Lung (tissue), 11 donors: ENCODE measurements at regions not wholly inside any gene's neighbourhood (a gene's known extent, or its start where the extent isn't known, plus 50 kb on each side); places are given as distances from the start of the nearest gene placed in this dataset.

ENCODE experiments used
- ATAC-seq: fragments of 200-7000 bp; cut with Tn5 transposase; one replicate; pipeline ENCODE4 v1.9.1; 2020; ENCODE audit warnings: moderate number of reproducible peaks; ENCODE audit not compliant: insufficient read depth, low FRiP score
- DNase-seq, 3 donors: peaks; one replicate each; pipeline ENCODE4 v3.0.0-alpha.2; 2013 to 2017
- H3K27ac ChIP-seq, 2 donors: one replicate each; pipeline ENCODE4 v1.5.1; 2013; ENCODE audit warnings: mild to moderate bottlenecking in 2 of 2, moderate library complexity in 2 of 2, control low read depth in 1 of 2, inconsistent platforms in 1 of 2, low read depth in 1 of 2, low read length in 1 of 2
- H3K27me3 ChIP-seq, 3 donors: one replicate each; pipeline ENCODE4 v1.5.1; 2013; ENCODE audit warnings: low read length in 2 of 3; ENCODE audit not compliant: control insufficient read depth in 3 of 3, insufficient read depth in 3 of 3
- H3K36me3 ChIP-seq, 4 donors: one replicate each; pipeline ENCODE4 v1.5.1; 2013; ENCODE audit warnings: low read length in 4 of 4, mild to moderate bottlenecking in 1 of 4, moderate library complexity in 1 of 4; ENCODE audit not compliant: control insufficient read depth in 4 of 4, insufficient read depth in 4 of 4
- H3K4me1 ChIP-seq, 5 donors: one replicate each; pipeline ENCODE4 v1.5.1; 2013; ENCODE audit warnings: low read length in 5 of 5, mild to moderate bottlenecking in 2 of 5, moderate library complexity in 1 of 5; ENCODE audit not compliant: control insufficient read depth in 5 of 5, insufficient read depth in 5 of 5
- H3K4me3 ChIP-seq: one replicate; pipeline ENCODE4 v1.5.1; 2013; ENCODE audit warnings: mild to moderate bottlenecking, control low read depth, moderate library complexity
- H3K9ac ChIP-seq, 2 donors: one replicate each; pipeline ENCODE4 v1.5.1; 2013; ENCODE audit warnings: low read length in 2 of 2, control low read depth in 1 of 2; ENCODE audit not compliant: insufficient read depth in 1 of 2
- H3K9me3 ChIP-seq, 4 donors: one replicate each; pipeline ENCODE4 v1.5.1; 2013; ENCODE audit warnings: low read length in 3 of 4, mild to moderate bottlenecking in 1 of 4, moderate library complexity in 1 of 4; ENCODE audit not compliant: control insufficient read depth in 4 of 4, insufficient read depth in 3 of 4
- CTCF ChIP-seq: IDR thresholded peaks from 2 replicates; pipeline ENCODE4 v1.5.1; 2012; ENCODE audit warnings: mild to moderate bottlenecking; ENCODE audit errors: control extremely low read depth, extremely low read depth
- WGBS, 2 donors: extraction: QIAGEN DNeasy Blood & Tissue Kit; methylation state at CpG; one replicate each; pipeline ENCODE4 v1.1.7; 2013; 5-methylcytosine and 5-hydroxymethylcytosine counted together
- donor health status: control.
- donor health status: control.
- donor health status: Bipolar disorder and iron deficiency.
- donor health status: healthy.
- donor health status: DM: yes; HTN: yes; CAD: no.

DNA sequence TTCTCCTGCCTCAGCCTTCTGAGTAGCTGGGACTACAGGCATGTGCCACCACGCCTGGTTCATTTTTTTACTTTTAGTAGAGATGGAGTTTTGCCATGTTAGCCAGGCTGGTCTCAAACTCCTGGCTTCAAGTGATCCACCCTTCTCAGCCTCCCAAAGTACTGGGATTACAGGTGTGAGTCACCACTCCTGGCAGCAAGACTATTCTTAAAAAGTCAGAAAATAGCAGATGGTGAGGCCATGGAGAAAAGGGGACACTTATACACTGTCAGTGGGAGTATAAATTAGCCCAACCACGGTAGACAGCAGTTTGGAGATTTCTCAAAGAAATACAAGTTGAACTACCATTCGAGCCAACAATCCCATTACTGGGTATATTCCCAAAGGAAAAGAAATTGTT is 603.3 kb upstream of the TBL1XR1 start:
- TF ChIP-seq CTCF = no peak
- WGBS, 2 donors = 80 to 84% methylated on average over 3 of the region's 3 CpGs
- DNase-seq (no peak), ATAC-seq (no peak)
- no peak overlapping the region for H3K27ac ChIP-seq
- H3K9me3 ChIP-seq = no peaks in the 10 kb centered on the region
- no peak overlapping the region for H3K9ac ChIP-seq
- no peaks in the 10 kb centered on the region for H3K36me3 ChIP-seq
- no peaks in the 10 kb centered on the region for H3K27me3 ChIP-seq
- peaks cover 0 to 17% (median 3%) of the 10 kb centered on the region in 5 donors for H3K4me1 ChIP-seq
- no peak overlapping the region for H3K4me3 ChIP-seq

- Histone ChIP-seq H3K4me3 (no peak overlapping the region), H3K27me3 (no peaks in the 10 kb centered on the region), H3K36me3 (no peaks in the 10 kb centered on the region), H3K27ac (peak overlapping the region in 1 of 2 donors; percentile 69), H3K4me1 (peaks cover 0 to 17% (median 3%) of the 10 kb centered on the region in 5 donors), H3K9ac (no peak overlapping the region), H3K9me3 (no peaks in the 10 kb centered on the region)
- TF ChIP-seq CTCF = no peak
- DNase-seq (no peak), ATAC-seq (peak; percentile 49)
- 62 to 81% methylated on average over 5 of the region's 5 CpGs for WGBS, 2 donors
Measured at GRCh38 chr3:177802151-177802900, 605.0 kb upstream of the TBL1XR1 start.

DNA sequence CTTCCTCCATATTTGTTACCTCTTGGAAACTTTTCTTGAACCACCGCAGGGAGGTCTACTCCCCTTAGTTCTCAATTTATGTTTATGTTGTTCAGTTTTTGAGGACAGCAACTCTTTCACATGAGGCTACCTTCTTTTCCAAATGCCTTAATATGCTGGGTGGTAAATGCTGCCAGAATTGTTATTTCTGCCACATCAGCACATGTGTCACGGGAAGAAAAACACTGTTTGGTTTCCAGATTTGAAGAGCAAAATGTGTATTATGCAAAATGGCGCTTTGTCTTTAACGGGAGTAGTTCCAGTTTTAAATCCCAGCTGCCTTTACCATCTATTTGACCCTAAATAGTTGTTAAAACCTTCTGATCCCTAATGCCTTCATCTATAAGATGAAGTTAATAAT is 606.2 kb upstream of the TBL1XR1 start:
- 88 to 94% methylated on average over 4 of the region's 4 CpGs for WGBS, 2 donors
- H3K4me3 ChIP-seq = no peak overlapping the region
- no peak for ATAC-seq
- no peaks in the 10 kb centered on the region for H3K9me3 ChIP-seq
- H3K27ac ChIP-seq = no peak overlapping the region
- H3K4me1 ChIP-seq = peaks cover 0 to 17% (median 3%) of the 10 kb centered on the region in 5 donors
- no peaks in the 10 kb centered on the region for H3K36me3 ChIP-seq
- H3K9ac ChIP-seq = no peak overlapping the region
- TF ChIP-seq CTCF = no peak
- no peaks in the 10 kb centered on the region for H3K27me3 ChIP-seq
- peak in 1 of 3 donors; percentile 51 for DNase-seq
